GM18870 (cell line): ENCODE measurements at regions not wholly inside any gene's neighbourhood (a gene's known extent, or its start where the extent isn't known, plus 50 kb on each side); places are given as distances from the start of the nearest gene placed in this dataset.

Experiments
- ATAC-seq: cut with Tn5 transposase; IDR thresholded peaks from one replicate; pipeline ENCODE4 v1.9.1; 2021; ENCODE audit warnings: moderate library complexity; ENCODE audit not compliant: unreplicated experiment

DNA sequence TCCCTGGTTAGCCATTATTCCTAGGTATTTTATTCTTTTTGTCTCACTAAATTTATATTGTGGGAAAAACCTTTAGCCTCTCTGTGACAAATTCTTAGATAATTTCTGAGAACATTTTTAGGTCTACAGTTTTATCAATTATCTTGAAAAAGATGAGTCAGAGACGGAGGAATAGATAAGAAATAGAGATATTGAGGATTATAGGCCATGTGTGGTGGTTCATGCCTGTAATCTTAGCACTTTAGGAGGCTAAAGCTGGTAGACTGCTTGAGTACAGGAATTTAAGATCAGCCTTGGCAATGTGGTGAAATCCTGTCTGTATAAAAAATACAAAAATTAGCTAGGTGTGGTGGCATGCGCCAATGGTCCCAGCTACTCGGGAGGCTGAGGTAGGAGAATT lies 960.2 kb downstream of the SQOR start:
- no peak for ATAC-seq

DNA sequence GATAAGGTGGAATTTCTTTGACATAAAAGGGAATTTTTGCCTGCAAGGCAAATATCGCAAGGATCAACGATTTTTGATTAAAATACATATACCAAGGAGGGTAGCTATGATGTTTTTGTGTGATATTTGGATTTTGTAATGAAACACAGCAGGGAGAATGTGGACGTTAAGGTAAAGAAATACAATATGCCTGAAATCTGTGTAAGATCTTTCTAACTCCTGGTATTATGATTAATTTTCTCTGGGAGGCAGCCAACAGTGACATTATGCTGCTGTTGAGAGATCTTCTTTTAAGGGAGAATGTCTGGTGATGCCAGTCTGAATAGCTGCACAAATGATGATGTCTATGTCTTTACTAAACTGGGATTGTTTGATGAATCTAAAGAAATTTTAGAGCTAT lies 972.2 kb downstream of the SQOR start:
- no peak for ATAC-seq

DNA sequence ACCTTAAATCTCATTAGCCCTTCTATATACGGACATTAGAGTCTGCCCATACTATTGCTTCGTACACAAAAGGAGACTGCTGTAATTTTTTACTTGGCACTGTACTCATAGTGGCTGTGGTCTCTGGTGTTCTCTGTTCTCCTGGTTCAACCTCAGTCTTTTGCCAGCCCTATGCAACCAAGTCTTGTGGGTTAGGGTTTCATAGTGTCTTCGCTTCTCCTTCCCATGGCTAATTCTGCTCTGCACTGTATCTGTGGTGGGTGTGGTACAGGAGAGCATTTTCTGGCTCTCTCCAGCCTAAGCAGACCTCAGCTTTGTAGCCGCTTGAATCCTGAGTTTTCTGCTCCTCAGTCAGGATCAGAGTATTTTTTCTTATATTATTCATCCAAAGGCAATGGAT lies 981.2 kb downstream of the SQOR start:
- ATAC-seq = no peak

DNA sequence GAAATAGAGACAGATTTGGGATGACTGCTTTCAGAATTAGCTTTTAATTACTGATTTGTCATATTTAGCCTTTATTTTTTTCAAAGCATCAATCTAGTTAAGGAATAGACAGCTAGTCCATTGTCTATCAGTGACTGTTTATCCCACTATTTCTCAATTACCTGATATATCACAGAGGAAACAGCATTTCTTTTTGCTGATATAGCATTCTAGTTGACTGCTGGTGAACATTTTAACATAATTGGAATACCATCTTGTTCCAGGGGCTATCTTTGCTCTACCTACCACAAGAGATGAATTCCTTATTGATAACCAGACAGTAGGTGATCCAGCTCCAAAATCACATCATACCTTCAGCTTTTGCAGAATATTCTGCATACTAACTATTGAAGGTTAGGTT lies 982.7 kb downstream of the SQOR start:
- ATAC-seq = no peak

DNA sequence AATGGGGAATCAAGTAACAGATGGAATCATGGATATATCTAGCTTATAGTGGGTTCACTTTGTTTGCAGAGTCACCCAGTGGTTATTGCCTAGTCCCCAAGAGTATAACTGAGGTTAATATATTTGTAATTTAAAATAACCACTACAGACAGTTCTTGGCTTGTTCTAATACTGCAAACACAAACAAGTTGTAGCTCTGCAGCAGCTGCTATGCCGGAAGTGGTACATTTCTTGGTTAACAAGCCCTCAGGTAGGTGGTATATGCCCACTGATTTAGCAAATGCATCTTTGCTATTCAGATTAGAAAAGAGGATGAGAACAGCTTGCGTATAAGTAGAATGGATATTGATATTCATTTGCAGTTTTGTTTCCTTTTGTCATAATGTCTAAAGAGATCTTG lies 984.2 kb downstream of the SQOR start:
- no peak for ATAC-seq

DNA sequence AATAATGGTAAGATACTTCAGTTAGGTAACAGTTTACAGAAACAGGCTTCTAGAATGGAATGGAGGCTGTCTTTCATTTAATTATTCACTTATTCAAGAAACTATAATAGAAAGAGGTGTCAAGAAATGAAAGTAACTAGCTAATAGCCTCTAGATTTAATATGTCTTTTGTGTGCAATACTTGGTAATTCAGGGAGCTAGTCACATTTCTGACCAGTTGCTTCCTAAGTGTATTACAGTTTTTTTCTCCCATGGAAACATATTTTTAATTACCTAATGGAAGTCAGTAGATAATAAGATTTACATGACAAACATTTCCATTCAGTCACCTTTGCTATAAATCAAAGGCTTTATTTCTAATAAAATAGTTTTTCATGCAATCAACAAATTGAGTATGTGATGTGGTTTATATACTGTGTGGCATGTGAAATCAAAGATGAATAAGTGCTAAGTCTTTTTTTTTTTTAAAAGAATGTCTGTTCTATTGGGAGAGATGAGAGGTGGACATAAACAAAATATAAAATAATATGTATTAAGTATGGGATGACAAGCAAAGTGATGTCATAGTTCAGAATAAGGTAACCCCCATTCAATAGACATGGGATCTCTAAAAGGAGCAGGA lies 985.7 kb downstream of the SQOR start:
- no peak for ATAC-seq

DNA sequence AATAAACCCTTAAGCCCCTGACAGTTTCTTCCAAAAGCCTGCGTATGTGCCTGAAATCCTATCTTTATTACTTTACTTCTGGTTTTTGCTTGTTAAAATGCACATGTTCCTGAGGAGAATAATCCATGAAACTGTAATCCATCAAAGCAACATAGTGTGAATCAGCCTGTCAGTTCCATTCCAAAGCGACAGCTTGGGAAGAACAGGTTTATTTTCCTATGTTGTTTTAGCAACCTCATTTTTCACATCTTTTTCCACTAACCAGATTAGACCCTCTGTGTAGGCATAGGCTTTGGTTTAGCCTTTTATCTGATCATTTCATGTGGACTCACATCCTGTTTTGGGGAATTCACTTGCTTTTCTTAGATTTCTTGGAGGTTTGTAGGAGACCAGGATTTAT lies 988.0 kb downstream of the SQOR start:
- ATAC-seq = no peak

DNA sequence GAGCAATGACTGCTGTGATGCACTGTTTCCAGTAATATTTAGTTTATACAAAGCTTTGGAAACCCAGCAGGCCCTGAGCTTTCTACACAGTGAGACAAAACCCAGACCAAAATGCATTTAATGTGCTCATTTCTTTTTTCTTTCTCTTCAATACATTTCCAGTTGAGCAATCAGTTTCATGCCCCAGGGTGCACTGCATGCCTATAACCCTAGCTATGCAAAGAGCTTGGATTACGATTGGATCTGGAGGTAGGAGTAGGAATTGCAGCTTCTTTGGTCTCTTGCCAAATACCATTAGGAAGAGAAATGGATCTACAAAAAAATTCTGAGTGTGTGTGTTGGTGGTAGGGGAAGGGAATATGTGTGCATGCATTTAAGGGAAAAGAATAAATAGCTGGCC lies 1001.4 kb downstream of the SQOR start:
- ATAC-seq = no peak

DNA sequence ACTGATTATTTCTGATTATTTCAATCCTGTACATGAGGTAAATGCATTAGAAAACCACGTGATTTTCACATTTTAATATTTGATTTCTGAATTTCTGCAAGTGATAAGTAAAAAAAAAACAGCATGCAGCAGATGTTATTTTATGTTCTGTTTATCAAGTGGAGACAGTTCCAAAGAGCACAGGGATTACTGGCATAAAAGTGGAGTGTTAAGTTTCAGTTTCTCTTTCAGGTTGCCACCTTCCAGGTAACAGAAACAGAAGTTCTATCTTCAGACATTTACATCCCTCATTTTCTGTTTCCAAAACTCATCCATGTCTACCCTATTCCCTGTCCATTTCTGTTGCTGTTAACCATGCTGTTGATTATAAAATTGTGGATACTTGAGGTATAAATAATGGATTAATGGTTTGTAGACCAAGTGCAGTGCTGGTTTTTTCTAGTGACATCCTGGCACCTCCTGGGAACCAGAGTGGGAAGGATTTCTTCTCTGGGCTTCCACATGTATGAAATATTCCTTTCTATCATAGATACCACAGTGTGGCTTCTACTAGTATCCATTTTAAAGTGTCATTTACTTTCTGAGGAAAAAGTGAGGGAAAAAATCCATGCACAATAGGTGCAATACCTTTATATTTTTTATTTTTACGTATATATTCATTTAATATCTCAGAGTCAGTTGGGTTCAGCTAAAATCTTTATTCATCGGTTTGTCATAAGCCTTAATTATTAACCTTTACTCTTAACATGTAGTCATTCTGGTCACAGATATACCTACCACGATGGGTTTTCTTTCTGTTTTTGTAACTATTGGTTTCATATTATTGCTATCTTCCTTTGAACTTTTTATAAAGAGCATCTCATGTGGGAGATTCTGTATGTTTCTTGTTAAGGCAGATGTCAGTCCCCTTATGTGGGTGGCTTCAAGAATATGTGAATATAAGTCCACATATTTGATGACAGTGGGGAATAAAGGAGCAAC lies 1010.0 kb downstream of the SQOR start:
- ATAC-seq = no peak

DNA sequence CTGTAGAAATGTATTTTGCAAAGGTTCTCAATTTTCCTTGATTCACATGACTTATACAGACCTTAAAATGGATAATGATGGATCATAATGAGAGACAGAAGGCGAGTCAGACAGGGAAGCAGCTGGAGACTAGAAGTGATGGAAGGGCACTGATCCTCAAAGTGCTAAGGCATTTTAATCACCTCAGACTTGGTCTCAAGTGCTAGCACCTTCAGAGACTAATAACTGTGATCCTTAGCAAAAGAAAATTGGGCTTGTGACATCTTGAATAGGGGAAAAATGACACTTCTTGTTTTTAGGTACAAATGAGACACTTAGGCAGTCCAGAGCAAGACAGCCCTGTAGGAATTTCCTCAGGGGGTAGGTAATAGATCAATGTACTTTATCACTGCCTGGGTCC lies 1011.7 kb downstream of the SQOR start:
- no peak for ATAC-seq

DNA sequence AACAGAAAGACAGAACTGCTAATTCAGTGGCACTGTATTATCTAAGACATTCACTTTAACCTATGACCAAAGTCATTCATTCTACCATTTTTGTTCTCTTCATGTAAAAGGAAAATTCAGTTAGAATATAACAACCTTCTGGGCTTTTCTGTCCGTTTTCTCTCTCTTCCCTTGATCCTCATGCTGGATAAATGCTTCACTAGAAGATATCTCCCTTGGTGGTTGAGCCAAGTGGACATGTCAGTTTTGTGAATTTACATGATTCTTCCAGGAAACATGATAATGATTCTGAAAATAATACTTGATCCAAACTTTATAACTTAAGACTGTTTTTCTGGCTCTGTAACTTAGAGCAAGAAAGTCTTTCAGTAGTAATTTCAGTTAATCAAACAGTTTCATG lies 1012.2 kb downstream of the SQOR start:
- no peak for ATAC-seq

DNA sequence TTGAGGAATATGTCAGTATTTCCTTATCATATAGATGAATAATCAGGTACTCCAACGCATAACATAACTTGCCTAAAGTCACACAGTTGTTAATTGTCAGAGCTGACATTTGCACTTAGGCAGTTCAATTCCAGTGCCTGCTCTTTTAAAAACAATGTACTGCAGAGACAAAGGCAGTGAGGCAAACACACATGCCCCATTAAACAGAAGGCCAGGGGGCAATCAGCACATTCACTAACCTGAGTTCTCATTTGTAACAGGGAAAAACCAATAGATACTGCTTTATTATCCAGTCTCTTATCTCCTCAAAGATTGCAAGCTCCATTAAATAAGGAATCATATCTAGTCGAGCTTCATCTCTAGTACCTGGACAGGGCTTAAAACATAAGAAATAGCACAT lies 1017.4 kb downstream of the SQOR start:
- no peak for ATAC-seq

DNA sequence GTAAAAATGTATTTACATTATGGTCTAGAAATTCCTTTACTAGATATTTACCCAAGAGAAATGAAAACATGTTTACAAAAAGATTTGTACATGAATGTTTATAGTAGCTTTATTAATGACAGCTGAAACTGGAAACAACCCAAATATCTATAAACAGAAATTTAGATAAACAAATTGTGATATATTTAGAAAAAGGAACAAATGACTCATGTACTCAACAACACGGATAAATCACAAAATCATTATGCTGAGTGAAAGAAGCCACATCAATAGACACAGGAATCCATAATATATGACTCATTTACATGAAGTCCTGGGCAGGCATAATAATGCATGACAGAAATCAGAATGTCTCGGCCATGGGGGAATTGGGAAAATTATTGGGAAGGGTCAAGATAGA lies 1020.2 kb downstream of the SQOR start:
- no peak for ATAC-seq

DNA sequence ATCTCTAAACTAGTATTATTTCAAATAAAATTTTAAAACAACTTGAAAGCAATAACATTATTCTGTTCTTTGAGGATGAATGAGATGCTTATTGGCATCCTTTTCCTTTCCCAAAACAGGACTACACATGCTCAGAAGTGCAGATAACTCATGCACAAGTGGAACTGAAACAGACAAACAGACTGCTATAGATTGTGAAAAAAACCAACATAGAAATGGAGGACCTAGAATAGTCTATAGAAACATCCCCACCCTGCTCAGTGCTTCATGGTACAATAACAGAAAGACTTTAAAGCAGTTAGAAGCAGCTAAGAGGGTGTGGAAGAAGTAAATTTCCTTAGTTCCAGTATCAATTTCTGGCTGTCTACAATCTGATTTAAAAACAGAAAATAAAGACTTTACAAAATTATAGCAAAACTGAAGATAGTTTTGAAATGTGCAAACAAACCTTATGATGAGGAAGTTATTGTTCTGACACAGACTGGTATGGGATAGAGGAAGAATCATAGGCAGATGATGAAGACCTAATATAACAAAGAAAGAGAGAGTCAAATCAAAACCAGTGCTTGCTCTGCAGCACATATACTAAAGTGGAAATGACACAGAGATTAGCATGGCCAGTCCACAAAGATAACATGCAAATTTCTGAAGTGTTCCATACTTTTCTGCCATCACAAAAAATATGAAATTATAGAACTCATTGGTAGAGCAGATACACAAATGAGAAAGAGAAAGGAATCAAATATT lies 1025.4 kb downstream of the SQOR start:
- no peak for ATAC-seq

DNA sequence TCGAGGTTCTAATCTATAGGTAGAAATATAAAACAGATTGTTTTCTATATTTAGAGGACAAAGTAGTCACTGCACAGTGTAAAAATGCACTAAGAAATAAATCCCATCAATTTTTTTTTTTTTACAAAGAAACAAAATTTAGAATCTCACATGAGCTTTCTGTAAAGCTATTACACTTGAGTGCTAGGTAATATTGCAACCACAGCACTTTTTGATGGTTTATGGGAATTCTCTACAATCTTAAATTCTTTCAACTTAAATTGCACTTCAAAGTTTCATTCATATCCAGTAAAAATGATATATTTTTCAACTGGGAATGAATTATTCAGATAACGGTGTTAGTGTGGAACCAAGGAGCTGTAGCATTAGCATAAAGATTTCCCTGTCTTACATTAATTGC lies 1035.4 kb downstream of the SQOR start:
- ATAC-seq = no peak

DNA sequence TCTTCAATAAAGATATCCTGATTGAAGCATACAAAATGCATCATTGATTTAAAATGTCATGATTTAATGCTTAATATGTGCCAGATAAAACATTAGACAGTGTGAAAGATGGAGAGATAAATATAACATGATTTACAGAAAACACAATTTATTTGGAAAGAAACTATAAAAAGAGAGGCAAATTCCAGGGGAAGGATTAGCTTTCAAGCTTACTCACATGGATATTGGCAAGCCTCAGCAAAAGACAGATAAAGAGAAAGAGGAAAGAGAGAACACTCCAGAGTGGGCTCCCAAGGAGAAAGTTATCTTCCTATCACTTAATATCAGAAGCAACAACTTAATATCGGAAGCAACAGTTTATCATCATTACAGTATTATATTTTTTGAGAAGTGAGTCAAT lies 1036.5 kb downstream of the SQOR start:
- ATAC-seq = no peak

DNA sequence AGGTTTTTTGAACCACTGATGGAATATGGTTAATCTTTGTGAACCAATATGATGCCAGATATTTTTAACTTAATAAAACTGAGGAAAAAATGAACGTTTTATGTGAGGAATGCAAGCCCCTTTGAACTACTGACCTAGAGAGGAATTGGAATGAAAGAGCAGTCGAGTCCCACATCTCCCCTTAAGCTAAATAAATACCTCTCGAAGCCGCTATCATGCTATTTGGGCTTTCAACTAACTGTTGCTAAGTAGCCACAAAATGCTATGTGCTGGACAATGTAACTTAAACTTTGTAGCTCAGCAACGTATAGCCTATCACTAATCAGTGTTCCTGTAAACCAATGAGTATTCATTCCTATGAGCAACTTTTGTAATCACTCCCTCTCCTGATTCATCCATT lies 1037.2 kb downstream of the SQOR start:
- ATAC-seq = no peak

DNA sequence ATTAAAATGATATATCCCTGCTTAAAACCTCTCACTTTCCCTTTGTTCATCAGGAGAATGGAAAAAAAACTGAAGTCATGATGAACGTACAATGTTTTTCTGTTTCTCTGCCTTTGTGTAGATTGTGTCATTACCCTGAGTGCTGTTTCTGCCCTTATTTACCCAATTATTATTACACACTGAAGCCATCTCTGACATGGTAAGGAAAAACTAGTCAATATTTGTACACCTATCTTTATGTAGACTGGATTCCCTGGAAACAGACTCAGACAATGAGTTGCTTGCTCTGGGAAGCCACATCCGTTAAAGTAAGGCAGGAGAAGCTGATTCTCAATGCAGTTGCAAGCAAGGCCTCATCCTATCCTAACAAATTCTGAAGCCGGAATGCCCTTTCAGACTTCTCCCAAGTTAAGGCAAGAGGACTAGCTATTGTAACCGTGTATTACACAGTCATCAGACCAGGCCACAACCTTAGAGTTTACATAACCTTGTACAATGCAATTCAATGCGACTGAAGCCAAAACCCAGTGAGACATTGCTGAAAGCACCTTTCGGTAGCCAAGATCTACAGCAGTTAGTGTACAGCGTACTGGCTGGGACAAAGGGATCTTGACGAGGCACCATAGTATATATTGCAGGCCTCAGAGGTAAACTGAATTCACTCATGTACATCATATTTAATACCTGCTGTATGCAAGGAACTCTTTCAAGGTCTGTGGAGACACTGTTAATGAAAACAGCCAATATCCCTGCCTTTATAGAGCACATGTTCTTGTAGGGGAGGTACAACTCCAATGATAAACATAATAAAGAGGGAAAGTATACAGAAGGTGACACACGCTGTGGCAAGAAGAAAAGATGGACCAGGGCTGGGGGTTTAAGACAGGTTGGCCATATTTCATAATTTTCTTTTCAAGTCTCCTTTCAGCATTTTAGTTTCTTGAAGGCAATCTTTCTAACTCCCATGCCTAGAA lies 1040.8 kb upstream of the SEMA6D start:
- no peak for ATAC-seq

DNA sequence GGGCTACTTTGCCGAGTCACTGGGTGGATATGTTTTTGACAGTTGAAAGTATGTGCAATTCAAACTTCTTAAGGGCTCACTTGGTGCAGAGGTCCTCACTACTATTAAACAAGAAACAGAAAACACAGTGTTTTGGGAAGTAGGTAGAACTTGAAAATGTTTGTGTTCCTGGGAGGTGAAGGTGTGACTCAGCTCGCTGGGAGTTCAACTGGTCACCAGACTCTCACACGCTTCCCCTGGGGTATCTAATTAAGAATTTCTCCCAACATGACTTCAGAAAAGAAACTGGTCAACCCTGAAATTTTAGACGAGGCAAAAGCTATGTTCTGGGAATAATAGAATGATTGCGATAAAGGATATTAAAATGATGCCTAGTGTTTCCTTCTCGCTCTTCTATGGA lies 1039.8 kb upstream of the SEMA6D start:
- ATAC-seq = no peak

DNA sequence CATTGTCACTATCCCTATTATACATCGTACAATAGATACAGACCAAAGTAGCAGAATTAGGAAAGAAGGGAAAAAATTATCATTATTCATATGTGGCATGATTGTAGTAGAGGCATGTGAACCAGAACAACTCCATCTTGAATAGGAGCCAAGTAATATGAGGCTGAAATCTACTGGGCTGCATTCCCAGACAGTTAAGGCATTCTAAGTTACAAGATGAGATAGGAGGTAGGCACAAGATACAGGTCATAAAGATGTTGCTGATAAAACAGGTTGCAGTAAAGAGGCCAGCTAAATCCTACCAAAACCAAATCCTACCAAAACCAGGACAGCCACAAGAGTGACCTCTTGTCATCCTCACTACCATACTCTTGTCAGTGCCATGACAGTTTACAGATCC lies 1035.4 kb upstream of the SEMA6D start:
- no peak for ATAC-seq
